Smooth muscle cell (in vitro differentiated cells): ENCODE measurements at regions not wholly inside any gene's neighbourhood (a gene's known extent, or its start where the extent isn't known, plus 50 kb on each side); places are given as distances from the start of the nearest gene placed in this dataset.

ENCODE experiments used
- DNase-seq: peaks from one replicate; lab custom pipeline; 2025; ENCODE audit not compliant: unreplicated experiment; lab: John Stamatoyannopoulos, UW
- H2AFZ ChIP-seq: fragments of 200-600 bp; sonication (generic); 2 replicates; pipeline ENCODE4 v1.6.0; 2016; ENCODE audit warnings: antibody characterized with exemption, low read depth, mild to moderate bottlenecking
- H3F3A ChIP-seq: fragments of 200-600 bp; sonication (generic); 2 replicates; pipeline ENCODE4 v1.6.0; 2017; ENCODE audit warnings: antibody characterized with exemption, low read depth
- H3K27ac ChIP-seq: fragments of 200-600 bp; sonication (generic); 2 replicates; pipeline ENCODE4 v1.5.1; 2016; ENCODE audit warnings: low read depth, mild to moderate bottlenecking
- H3K27me3 ChIP-seq: fragments of 200-600 bp; sonication (generic); 2 replicates; pipeline ENCODE4 v1.6.1; 2016; ENCODE audit warnings: low read depth, mild to moderate bottlenecking
- H3K36me3 ChIP-seq: fragments of 200-600 bp; sonication (generic); 2 replicates; pipeline ENCODE4 v1.5.1; 2016; ENCODE audit warnings: low read depth
- H3K4me1 ChIP-seq: fragments of 200-600 bp; sonication (generic); 2 replicates; pipeline ENCODE4 v1.5.1; 2016; ENCODE audit warnings: low read depth
- H3K4me2 ChIP-seq: fragments of 200-600 bp; sonication (generic); 2 replicates; pipeline ENCODE4 v1.6.0; 2016; ENCODE audit warnings: mild to moderate bottlenecking
- H3K4me3 ChIP-seq: fragments of 200-600 bp; sonication (generic); 2 replicates; pipeline ENCODE4 v1.5.1; 2016; ENCODE audit warnings: mild to moderate bottlenecking
- H3K79me2 ChIP-seq: fragments of 200-600 bp; sonication (generic); 2 replicates; pipeline ENCODE4 v1.6.0; 2016; ENCODE audit warnings: low read depth, mild to moderate bottlenecking
- H3K9ac ChIP-seq: fragments of 200-600 bp; sonication (generic); 2 replicates; pipeline ENCODE4 v1.6.0; 2016; ENCODE audit warnings: low read depth
- H3K9me3 ChIP-seq: fragments of 200-600 bp; sonication (generic); replicated peaks from 2 replicates; pipeline ENCODE4 v1.5.1; 2016; ENCODE audit warnings: low read depth
- H4K20me1 ChIP-seq: fragments of 200-600 bp; sonication (generic); 2 replicates; pipeline ENCODE4 v1.6.0; 2016; ENCODE audit warnings: low read depth
- WGBS: methylation state at CpG from one replicate; pipeline ENCODE4 v1.1.7; 2016; ENCODE audit warnings: low lambda C conversion rate; 5-methylcytosine and 5-hydroxymethylcytosine counted together
- TF ChIP-seq, protein P1 (sequence below): fragments of 200-600 bp; sonication (generic); IDR thresholded peaks from 2 replicates; pipeline ENCODE4 v1.5.1; 2017; ENCODE audit warnings: borderline replicate concordance, mild to moderate bottlenecking, antibody characterized with exemption; ENCODE audit not compliant: insufficient read depth, poor library complexity, severe bottlenecking

DNA sequence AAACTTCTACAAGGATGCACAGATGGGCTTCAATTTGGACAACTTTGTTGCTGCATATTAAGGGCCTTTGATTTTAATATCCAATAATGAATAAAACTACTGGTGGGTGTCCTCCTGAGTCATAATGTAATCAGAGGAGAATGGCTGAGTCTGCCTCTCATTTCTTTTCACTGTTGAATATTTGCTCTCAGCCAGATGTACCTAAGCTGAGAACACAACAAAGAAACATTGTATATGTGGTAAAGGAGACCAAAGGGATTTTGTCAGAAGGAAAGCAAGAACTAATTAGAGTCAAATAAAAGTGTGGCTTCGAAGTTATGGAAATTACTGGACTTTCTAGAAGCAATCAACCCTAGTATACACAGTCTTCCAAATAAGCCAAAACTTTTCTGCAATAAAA, 131.0 kb upstream of the BET1 start:
- Histone ChIP-seq H3K27ac (no peak overlapping the region), H3K4me2 (no peak overlapping the region), H3K9me3 (no peaks in the 10 kb centered on the region), H3K36me3 (no peaks in the 10 kb centered on the region), H3K9ac (no peak overlapping the region), H3K4me3 (no peak overlapping the region), H3K4me1 (peaks cover 4% of the 10 kb centered on the region), H3F3A (no peaks in the 10 kb centered on the region), H4K20me1 (no peaks in the 10 kb centered on the region), H3K79me2 (no peaks in the 10 kb centered on the region), H2AFZ (no peak overlapping the region), H3K27me3 (no peaks in the 10 kb centered on the region)
- TF ChIP-seq, protein P1, sequence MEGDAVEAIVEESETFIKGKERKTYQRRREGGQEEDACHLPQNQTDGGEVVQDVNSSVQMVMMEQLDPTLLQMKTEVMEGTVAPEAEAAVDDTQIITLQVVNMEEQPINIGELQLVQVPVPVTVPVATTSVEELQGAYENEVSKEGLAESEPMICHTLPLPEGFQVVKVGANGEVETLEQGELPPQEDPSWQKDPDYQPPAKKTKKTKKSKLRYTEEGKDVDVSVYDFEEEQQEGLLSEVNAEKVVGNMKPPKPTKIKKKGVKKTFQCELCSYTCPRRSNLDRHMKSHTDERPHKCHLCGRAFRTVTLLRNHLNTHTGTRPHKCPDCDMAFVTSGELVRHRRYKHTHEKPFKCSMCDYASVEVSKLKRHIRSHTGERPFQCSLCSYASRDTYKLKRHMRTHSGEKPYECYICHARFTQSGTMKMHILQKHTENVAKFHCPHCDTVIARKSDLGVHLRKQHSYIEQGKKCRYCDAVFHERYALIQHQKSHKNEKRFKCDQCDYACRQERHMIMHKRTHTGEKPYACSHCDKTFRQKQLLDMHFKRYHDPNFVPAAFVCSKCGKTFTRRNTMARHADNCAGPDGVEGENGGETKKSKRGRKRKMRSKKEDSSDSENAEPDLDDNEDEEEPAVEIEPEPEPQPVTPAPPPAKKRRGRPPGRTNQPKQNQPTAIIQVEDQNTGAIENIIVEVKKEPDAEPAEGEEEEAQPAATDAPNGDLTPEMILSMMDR: no peak
- 86% methylated on average over 1 of the region's 1 CpG for WGBS
- no peak for DNase-seq

DNA sequence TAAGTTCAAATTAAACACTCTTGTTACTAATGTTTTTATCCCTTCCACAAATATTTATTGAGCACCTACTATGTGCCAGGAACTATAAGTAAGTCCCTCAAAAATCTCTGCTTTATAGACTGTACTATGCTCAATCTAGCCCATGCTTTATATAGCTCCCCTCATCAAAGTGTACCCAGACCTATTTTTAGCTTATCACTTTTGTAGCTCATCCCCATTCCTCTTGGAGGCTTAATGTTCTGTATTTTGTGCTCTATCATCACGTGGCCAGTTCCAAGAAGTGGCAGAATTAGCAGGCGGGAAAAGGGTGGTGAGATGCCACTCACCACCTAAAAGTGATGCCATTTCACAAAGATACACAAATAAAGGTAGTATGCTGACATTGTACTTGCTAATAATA, 138.1 kb upstream of the BET1 start:
- 74% methylated on average over 2 of the region's 2 CpGs for WGBS

DNA sequence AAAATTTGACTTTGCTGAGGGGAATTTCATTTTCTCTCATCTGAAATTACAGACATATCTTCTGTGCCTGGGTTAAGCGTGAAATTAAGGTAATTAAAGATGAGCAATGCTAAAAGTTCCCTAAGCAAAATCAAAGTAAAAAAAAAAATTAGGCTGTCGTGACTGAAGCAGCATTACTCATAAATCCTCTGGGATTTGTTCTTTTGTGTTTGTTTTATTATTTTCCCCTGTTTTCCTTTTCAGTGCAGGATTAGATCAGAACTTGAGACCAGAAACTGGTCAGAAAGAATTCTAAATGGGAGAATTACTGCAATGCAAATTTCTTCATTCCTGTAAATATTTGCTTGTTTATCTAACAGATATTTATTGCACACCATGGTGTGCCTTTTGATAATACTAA, 141.4 kb upstream of the BET1 start:
- Histone ChIP-seq H3K79me2 (no peaks in the 10 kb centered on the region), H3F3A (no peaks in the 10 kb centered on the region), H3K4me2 (no peak overlapping the region), H3K9me3 (no peaks in the 10 kb centered on the region), H3K4me3 (no peak overlapping the region), H3K9ac (no peak overlapping the region), H3K27ac (no peak overlapping the region), H2AFZ (no peak overlapping the region), H4K20me1 (no peaks in the 10 kb centered on the region), H3K4me1 (no peaks in the 10 kb centered on the region), H3K36me3 (no peaks in the 10 kb centered on the region), H3K27me3 (no peaks in the 10 kb centered on the region)
- TF ChIP-seq, protein P1: no peak
- no peak for DNase-seq
- 53% methylated on average over 2 of the region's 2 CpGs for WGBS

More for the DNA sequence above, 138.1 kb upstream of the BET1 start:
- H3K27me3 ChIP-seq: no peaks in the 10 kb centered on the region
- H3K4me3 ChIP-seq: no peak overlapping the region
- no peaks in the 10 kb centered on the region for H3F3A ChIP-seq
- H2AFZ ChIP-seq: no peak overlapping the region
- H3K36me3 ChIP-seq: no peaks in the 10 kb centered on the region
- H3K9me3 ChIP-seq: no peaks in the 10 kb centered on the region
- no peaks in the 10 kb centered on the region for H3K79me2 ChIP-seq
- H3K27ac ChIP-seq: no peak overlapping the region
- no peaks in the 10 kb centered on the region for H4K20me1 ChIP-seq
- DNase-seq: no peak
- TF ChIP-seq, protein P1: no peak
- H3K4me2 ChIP-seq: no peak overlapping the region
- H3K9ac ChIP-seq: no peak overlapping the region
- H3K4me1 ChIP-seq: no peaks in the 10 kb centered on the region

DNA sequence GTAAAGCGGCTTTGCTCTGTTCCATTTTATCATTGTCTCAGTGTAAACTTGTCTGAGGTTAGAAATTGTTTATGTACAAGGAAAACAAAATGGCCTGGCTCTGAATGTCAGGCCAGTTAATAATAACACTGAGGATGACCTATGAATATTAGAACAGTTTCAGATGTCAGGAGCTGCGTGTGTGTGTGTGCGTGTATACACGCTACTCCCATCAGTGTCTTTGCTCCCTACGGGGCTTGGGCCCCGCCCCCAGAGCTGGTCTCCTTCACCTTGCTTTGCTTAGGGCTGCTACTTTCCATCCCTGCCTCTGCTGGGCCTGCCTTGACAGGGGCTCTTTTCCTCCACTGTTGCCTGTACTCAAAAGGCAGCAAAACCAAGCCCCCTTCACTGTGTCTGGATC, 142.3 kb upstream of the BET1 start:
- H3K4me1 ChIP-seq: no peaks in the 10 kb centered on the region
- H4K20me1 ChIP-seq: no peaks in the 10 kb centered on the region
- H3K27ac ChIP-seq: no peak overlapping the region
- no peak overlapping the region for H3K4me3 ChIP-seq
- H3K9me3 ChIP-seq: no peaks in the 10 kb centered on the region
- H2AFZ ChIP-seq: no peak overlapping the region
- H3K79me2 ChIP-seq: no peaks in the 10 kb centered on the region
- no peaks in the 10 kb centered on the region for H3K36me3 ChIP-seq
- no peaks in the 10 kb centered on the region for H3K27me3 ChIP-seq
- no peak overlapping the region for H3K9ac ChIP-seq
- no peaks in the 10 kb centered on the region for H3F3A ChIP-seq
- 85% methylated on average over 6 of the region's 6 CpGs for WGBS
- TF ChIP-seq, protein P1: no peak
- no peak for DNase-seq
- H3K4me2 ChIP-seq: no peak overlapping the region
